AG08396 (cell line): ENCODE measurements at regions not wholly inside any gene's neighbourhood (a gene's known extent, or its start where the extent isn't known, plus 50 kb on each side); places are given as distances from the start of the nearest gene placed in this dataset.

ENCODE experiments used
- DNase-seq: peaks from one replicate; pipeline ENCODE4 v3.0.0; 2012; ENCODE audit warnings: low spot score, mixed read lengths

DNA sequence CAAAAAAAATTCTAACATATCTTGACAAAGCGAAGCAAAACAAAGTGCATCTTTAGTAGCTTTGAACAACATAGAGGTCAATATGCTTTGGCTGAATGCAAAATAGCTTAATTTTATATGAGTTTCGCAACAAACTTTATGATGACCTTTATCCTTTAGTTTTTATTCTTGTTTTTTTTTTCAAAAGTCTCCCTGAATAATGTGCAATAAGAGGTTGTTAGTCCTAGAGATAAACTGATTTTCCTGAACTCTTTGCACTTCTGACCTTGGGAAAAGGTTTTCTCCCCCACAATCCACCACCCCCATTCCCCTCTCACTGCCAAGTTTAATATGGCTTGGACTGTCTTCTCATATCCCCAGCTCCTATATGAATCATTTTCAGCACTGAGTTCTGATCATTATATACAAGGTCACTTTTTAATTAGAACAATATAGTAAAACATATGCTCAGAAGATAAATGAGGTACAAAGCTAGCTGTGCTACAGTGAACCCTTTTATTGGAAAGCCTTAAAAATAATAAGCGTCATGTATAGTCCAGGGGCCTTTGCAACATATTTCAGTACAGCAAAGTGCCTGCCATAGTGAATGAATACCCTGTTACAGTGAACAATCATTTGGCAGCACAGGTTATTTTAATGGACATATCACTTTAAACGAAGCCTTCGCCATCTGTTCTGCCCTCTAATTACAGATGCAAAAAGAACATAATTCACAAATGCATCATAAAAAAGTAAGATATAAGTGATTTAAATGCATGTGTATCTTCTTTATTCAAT is 496.3 kb upstream of the NR2F2 start:
- DNase-seq = no peak

- DNase-seq = no peak
These were observed 494.0 kb upstream of the NR2F2 start for GRCh38 chr15:95836536-95836935.

GRCh38 chr15:95837341-95838004 is 493.0 kb upstream of the NR2F2 start:
- DNase-seq = no peak

- no peak for DNase-seq
These were observed 491.1 kb upstream of the NR2F2 start for GRCh38 chr15:95839367-95839782.

- DNase-seq = peak; percentile 67
These were observed 490.5 kb upstream of the NR2F2 start for GRCh38 chr15:95840004-95840403.

GRCh38 chr15:95840855-95841254 is 489.6 kb upstream of the NR2F2 start:
- DNase-seq = no peak

- no peak for DNase-seq
These were observed 487.9 kb upstream of the NR2F2 start for GRCh38 chr15:95842576-95842975.

- peak; percentile 23 for DNase-seq
These were observed 487.1 kb upstream of the NR2F2 start for GRCh38 chr15:95843241-95843910.

- DNase-seq = peak; percentile 8
These were observed 484.5 kb upstream of the NR2F2 start for GRCh38 chr15:95845862-95846515.

DNA sequence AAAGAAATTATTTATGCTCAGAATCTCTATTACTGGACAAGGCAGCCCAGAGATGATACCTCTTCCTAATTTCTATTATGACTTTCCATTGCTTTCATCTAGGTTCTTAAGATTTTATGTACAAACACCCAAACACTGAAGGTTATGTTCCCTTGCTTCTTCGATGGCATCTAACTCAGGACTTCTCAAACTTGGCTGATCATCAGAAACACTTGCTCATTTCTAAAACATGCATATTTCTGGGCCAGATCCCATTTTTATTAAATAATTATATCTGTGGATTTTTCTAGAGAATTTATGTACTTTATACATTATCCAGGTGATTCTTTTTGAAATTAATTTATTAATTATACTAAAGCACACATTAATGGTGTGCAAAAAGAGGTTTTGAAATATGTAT is 482.4 kb upstream of the NR2F2 start:
- no peak for DNase-seq

DNA sequence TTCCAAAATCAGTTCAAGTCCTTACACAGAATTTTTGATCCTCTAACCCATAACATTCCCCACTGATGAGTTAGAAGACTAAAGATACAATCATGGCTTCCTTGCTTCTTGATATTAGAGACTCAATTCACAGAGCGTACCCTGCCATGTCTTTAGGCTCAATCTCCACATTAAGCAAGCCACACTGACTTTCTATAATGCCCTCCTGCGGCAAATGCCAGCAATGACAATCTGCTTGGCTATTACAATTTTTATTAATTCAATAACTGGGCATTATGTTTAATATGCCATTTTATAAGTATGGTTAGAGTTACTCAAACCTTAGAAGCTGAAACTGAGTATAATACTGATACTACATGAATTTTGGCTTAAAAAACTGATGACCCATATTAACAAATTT is 479.7 kb upstream of the NR2F2 start:
- no peak for DNase-seq

GRCh38 chr15:95853350-95853749 is 477.1 kb upstream of the NR2F2 start:
- no peak for DNase-seq

- peak; percentile 60 for DNase-seq
These were observed 473.3 kb upstream of the NR2F2 start for GRCh38 chr15:95857124-95857757.

DNA sequence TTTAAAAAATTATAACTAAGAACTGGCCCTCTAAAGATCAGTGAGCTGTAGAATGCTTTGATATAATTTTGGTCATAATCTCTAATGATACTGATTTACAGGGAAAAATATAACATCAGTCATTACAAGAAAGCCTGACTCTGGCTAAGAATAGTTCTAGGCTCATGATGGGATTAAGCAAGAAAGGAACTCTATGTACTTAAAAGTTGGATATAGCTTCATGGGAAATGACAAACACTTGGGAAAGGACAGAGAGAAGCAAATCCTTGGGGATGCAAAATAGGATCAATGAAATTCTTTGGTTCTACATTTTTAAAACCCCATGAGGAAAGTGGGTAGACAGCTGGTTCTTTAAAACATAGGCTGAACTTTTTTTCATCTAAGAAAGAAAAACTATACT is 472.7 kb upstream of the NR2F2 start:
- DNase-seq = no peak

GRCh38 chr15:95860406-95860805 is 470.1 kb upstream of the NR2F2 start:
- no peak for DNase-seq

GRCh38 chr15:95864467-95864886 is 466.0 kb upstream of the NR2F2 start:
- no peak for DNase-seq

GRCh38 chr15:95865330-95865739 is 465.2 kb upstream of the NR2F2 start:
- no peak for DNase-seq

- no peak for DNase-seq
These were observed 463.6 kb upstream of the NR2F2 start for GRCh38 chr15:95866711-95867440.

- no peak for DNase-seq
These were observed 462.1 kb upstream of the NR2F2 start for GRCh38 chr15:95868450-95868849.

DNA sequence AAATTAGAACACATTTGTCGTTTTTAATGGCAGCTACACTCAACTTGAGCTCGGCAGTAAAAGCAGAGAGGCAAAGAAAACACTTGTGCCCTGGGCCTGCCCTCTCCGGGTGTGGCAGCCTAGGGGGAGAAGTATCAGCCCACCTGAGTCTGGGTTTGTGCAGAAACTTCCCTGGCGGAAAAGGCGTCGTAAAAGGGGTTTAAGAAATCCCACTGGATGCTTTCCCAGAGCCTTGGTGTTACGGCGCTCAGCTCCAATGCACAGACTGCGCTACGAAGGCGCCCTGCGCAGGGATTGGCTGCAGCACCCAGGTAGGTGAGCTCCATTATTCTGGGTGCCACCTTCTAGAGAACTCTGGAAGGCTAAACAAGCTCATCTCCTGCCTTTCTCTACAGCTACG is 461.5 kb upstream of the NR2F2 start:
- DNase-seq = no peak

- DNase-seq = no peak
These were observed 460.6 kb upstream of the NR2F2 start for GRCh38 chr15:95869920-95870319.
